GM18907 (cell line): ENCODE measurements at regions not wholly inside any gene's neighbourhood (a gene's known extent, or its start where the extent isn't known, plus 50 kb on each side); places are given as distances from the start of the nearest gene placed in this dataset.
"Not testable (repeated sequence)": the region's sequence is repeated elsewhere in the genome, so short reads cannot be mapped to it uniquely, and the experiment has no call there.

Experiments
- ATAC-seq: cut with Tn5 transposase; IDR thresholded peaks from one replicate; pipeline ENCODE4 v1.9.1; 2021; ENCODE audit warnings: mild to moderate bottlenecking, moderate library complexity; ENCODE audit not compliant: unreplicated experiment

DNA sequence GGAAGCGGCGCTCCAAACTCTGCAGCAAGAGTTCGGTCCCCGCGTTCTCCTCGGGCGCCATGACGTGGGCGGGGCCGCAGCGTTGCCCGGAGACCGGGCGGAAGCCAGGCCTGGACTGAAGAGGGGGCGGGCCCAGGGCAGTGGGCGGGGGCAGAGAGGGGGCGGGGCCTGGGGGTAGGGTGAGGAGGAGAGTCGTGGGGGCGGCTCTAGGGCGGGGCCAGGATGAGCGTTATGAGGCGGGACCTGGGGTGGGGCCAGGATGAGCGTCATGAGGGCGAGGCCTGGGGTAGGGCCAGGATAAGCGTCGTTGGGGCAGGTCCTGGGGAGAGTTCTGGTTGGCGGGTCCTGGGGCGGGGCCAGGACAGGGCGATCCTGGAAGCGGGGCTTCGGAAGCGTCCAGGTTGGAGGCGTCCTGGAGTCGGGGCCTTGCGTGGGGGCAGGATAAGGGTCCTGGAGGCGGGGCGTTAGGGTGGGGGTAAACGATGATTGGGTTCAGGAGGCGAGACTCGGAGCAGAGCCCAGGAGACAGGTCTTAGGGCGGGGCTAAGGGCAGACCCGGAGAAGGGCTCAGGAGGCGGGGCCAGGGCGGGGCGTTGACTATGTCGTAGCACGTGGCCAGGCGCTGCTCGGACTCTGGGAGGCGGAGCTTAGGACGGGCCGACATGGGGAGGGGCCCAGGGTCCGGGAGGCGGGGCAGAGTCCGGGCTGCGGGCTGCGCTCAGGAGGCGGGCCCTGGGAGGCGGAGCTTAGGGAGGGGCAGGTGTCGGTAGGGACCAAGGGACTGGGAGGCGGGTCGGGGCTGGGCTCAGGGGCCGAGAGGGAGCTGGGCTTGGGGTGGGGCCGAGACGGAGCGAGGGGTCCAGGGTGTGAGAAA, 131.1 kb upstream of the ALDH3B2 start:
- ATAC-seq: peak; percentile 87

DNA sequence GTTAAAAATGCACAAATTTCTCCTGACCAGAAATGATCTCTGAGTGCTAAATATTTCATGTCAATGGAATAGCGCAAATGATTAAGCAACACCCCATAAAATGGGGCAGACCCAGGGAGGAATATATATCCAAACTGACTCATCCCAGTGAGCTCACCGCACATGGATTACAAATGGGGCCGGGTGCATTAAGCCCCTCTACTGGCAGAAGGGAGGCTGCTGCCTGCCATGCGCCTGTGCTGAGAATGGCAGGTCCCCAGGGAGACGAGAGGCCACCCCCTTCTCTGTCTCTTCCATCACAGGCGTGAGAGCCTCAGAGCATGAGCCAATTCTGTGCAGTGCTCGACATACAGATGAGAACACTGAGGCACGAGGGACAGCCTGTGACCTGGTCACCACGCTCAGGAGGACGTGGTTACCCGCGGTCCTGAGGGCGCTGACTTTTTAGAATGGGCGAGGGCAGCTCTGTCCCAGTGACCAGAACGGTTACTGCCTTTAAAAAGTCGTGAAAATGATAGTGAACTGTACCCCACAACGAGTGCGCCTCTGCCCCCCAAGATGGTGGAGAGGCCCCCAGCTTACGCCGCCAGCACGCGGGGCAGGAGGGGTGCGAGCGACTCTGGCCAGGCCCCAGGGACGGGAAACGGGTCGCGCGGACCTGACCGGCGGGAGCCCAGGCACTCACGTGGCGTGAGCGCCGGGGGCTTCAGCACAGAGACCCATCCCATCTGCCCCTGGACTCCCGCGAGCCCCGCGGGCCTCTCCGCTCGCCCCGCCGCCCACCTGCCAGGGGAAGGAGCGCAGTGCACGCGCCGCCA, 130.2 kb upstream of the ALDH3B2 start:
- ATAC-seq: peak; percentile 27

DNA sequence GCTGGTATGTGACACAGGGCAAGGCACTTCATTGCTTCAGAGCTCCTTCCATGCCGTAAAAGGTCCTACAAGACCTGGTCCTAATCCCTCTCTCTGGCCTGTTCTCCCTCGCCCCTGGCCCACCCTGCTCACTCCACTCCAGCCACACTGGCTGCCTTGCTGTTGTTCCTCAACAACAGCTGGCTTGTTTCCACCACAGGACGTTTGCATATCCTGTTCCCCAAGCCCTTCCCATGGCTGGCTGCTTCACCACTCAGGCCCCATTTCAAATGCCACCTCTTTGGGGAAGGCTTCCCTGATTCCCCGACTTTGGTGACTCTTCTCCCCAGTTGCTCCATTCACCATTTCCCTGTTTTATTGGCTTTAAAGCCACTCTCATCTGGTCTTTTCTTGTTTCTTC, 129.1 kb upstream of the ALDH3B2 start:
- not testable (repeated sequence) for ATAC-seq

DNA sequence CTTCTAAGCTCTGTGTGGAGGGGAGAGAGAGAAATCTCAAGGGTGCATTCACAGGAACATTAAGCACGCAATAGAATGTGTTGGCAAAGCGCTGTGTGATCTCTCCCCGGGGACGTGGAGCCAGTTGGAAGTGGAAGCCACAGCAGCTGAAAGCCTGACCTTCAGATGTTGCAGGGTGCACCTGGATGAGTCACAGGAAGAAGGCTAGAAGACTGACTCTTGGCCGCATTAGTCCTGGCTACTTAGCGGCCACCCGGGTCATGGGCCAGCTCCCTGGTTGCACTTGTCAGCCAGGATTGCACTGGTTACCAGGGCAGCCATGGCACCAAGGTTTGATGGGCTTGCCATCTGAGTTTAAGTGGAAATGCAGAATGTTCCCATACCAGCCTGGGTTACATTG, 128.6 kb upstream of the ALDH3B2 start:
- not testable (repeated sequence) for ATAC-seq

DNA sequence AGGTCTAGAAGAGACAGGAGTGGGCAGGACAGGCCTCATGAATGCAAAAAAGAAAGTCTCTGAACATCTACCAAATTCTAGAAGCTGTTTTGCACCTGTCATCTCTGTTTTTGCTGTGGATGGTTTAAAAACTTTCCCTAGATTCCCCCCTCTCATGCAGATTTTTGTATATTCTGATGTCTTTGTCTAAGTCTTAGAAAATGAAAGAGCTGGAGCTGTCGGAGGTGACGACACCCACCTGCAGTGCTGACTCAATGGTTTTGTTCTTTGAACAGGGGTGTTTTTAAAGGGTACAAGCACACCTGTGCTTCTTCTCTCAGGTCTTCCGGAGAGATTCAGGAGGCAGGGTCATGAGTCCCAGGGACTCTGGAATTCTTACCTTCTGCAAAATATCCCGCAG, 128.2 kb upstream of the ALDH3B2 start:
- ATAC-seq: not testable (repeated sequence)

- not testable (repeated sequence) for ATAC-seq
These were observed 127.0 kb upstream of the ALDH3B2 start for GRCh38 chr11:67801397-67801796.

DNA sequence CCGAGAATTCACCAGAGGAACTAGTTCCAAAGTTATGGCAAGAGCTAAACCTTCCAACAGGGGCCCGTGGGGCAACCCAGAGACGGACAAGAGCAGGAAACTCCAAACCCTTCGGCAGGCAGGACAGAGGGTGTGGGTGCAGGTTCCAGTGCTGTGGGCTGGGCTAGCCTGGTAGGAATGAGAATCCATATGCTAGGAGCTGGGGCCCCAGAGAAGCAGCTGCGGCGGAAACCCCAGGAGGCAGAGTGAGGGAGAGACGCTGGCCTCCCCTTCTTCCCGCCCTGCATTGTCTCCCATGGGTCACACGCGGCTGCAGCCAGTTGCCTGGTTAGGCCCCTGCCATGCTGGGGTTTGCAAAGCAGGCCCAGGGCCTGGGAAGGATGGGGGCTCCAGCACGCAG, 126.2 kb upstream of the ALDH3B2 start:
- ATAC-seq: not testable (repeated sequence)

DNA sequence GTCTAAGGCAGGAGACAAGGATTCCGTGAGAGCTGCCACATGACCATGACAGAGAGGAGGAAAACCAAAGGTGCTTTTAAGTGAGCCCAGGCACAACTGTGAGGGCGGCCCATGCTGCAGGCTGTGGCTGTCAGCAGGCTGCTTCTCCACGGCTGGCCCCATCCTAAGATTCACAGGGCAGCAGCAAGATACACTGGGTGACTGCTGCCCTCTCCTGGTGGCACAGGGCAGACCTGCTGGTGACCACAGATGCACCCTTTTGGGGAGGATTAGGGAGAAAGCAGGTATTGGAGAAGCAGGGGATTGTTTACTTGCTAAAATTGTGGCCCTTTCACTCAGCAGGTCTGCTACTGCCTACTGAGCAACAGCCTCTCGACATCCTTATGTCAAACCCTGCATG, 125.4 kb upstream of the ALDH3B2 start:
- not testable (repeated sequence) for ATAC-seq

DNA sequence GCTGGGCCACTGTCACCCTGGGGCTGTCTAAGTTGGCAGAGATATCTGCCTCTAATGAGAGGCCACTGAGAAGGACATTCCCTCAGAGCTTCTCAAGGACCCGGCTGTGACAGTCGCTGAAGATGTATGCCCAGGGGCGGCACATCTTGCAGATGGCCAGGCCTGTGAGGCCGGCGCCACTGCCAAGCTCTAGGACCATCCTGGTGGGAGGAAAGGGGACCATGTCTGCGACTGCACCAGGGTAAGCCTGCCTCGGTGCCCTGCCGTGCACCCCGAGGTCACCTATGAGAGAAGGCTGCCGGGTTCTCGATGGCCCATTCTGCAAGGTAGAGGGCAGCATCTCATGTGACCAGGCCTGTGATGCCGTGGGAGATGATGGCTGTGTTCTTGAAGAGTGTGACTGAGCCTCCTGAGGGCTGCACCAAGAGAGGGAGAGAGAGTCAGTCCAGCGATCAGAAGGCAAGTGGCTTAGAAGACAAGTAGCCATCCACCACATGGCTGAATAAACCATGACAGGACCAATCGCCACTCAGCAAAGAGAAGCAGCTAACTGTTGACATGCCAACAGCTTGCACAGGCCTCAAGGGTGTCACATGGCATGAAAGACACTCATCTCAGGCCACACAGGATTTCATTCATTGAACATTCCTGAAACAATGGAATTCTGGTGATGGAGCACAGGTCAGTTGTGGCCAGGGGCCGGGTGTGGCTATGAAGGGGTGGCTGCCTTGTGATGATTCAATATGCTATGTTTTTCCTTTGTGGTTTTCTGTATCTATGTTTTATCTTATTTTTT, 123.5 kb upstream of the ALDH3B2 start:
- not testable (repeated sequence) for ATAC-seq

- no peak for ATAC-seq
These were observed 121.3 kb upstream of the ALDH3B2 start for GRCh38 chr11:67795746-67796145.

GRCh38 chr11:67793750-67794149, 119.3 kb upstream of the ALDH3B2 start:
- ATAC-seq: not testable (repeated sequence)

DNA sequence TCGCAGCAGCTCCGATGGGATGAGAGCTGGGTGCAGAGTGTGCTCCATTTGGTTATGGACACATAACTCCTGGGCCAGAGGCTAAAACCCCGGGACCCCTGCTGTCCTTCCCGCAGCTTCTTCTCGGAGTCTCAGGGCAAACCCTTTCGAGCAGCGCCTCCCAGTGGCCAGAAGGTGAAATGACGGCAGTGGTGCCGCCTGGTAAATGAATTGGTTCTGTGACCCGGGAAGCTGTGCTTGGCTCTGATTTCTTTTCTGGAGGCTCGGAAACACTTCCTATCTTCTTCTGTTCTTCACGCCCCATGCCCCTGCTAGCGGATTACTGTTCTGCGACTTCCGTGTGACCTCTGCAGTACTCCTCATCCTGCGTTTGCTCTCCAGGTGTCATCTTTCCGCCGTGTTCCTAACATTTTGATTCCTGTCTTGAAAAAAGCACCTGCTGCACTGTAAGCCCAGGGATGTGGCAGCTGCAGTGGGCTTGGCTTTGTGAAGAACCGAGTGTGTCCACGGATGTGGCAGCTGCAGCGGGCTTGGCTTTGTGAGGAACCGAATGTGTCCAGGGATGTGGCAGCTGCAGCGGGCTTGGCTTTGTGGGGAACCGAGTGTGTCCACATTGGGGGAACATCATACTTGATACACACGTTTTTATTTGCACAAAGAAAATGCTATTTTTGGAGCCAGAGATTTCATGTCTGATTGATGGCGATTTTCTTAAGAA, 118.0 kb upstream of the ALDH3B2 start:
- not testable (repeated sequence) for ATAC-seq

DNA sequence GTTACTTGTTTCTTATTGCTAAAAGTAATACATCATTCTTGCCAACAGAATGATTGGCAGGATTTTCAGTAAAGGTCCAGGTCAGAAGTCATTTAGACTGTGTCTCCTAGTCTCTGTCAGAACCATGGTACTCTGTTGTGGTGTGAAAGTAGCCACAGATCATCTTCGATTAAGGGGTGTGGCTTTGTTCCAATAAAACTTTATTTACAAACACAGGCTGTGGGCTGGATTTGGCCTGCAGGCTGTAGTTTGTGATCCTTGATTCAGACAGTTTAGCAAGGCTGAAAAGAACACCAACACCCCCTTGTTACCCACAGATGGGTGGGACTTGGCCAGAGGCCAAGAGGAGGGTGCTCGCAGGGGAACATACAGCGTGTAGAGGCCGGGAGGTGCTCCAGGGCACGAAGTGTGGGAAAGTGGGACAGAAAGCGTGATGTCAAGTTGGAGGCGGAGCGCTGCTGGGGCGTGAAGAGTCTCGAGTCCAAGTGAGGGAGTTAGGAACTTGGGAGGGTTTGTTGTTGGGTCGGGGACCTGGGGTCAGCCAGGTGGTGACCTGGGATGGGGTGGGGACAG, 117.3 kb upstream of the ALDH3B2 start:
- ATAC-seq: not testable (repeated sequence)

- not testable (repeated sequence) for ATAC-seq
These were observed 113.9 kb upstream of the ALDH3B2 start for GRCh38 chr11:67788341-67788695.

GRCh38 chr11:67787681-67788340, 113.4 kb upstream of the ALDH3B2 start:
- ATAC-seq: not testable (repeated sequence)

DNA sequence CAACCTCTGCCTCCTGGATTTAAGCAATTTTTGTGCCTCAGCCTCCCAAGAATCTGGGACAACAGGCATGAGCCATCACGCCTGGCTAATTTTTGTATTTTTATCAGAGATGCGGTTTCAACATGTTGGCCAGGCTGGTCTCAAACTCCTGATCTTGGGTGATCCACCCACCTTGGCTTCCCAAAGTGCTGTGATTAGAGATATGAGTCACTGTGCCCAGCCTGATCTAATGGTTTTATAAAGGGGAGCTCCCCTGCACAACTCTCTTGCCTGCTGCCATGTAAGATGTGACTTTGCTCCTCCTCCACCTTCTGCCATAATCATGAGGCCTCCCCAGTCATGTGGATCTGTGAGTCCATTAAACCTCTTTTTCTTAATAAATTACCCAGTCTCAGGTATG, 107.5 kb upstream of the ALDH3B2 start:
- ATAC-seq: not testable (repeated sequence)

- ATAC-seq: not testable (repeated sequence)
These were observed 107.1 kb upstream of the ALDH3B2 start for GRCh38 chr11:67781506-67781905.

DNA sequence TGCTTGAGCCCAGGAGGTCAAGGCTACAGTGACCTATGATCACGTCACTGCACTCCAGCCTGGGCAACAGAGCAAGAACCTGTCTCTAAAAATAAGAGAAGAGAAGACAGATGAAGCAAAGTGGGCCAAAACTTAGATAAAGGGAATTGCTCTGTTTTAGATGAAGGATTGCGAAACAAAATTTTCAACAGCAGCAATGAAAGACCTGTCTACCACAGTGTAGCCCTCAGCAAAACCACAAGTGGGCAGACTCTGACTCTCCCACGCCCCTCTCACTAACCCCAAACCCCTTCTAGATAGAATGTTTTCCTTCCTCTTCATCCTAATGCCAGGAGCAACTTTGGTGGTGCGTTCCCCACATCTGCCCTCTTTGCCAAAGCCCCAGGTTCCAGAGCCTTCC, 105.6 kb upstream of the ALDH3B2 start:
- no peak for ATAC-seq

DNA sequence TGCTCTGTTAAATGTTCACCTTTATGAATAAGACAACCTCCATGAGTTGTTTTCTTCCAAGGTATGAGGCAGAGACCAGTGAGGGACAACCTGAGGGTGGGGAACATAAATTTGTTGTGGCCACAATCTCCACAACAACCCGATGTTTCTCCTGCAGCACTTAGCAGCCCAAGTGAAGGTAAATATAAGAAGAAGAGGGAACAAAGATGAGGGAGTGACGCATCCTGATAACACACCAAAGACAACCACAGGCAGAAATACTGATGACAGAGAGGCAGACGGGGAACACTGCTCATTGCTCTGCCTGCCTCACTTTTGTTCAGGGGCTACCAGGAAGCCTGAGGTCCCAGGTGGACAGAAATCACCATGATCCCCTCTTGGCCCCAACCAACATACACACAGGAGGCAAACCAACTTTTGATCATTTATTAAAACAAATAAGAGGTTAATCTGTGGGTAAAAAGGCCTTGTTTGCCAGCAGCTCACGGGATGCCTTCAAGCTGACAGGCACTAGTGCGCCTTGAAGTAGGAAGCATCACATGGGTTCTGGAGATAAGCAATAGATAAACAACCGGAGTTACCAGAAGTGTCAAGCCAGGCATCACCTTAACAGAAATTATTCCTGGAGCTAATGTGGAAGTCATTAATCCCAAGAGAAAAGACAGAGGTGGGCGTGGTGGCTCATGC, 104.9 kb upstream of the ALDH3B2 start:
- not testable (repeated sequence) for ATAC-seq
